ENCODE measurements at regions not wholly inside any gene's neighbourhood (a gene's known extent, or its start where the extent isn't known, plus 50 kb on each side); places are given as distances from the start of the nearest gene placed in this dataset.

GRCh38 chr6:67886840-67887292 lies 748.2 kb upstream of the ADGRB3 start (continued):
- TF ChIP-seq REST (IDR thresholded peaks at IDR 0.05; ENCODE audit: borderline replicate concordance) (no peak), REST (CRISPR knock-in tag; IDR thresholded peaks at IDR 0.05; ENCODE audit: low read depth) (0 out of 2 replicates have a peak, but pooled peaks have one; percentile 34), TARDBP (IDR thresholded peaks at IDR 0.05) (no peak), TBL1XR1 (IDR thresholded peaks at IDR 0.05; ENCODE audit: low read length in 2 of 2) (no peak; a peak in 1 of 4 replicates), ZNF696 (CRISPR knock-in tag; conservative IDR thresholded peaks at IDR 0.05) (no peak), PTRF (tag; IDR thresholded peaks at IDR 0.05) (no peak), ZBED1 (IDR thresholded peaks at IDR 0.05) (peak; percentile 67; the same call in 1 of the 2 replicates), KLF16 (IDR thresholded peaks at IDR 0.05) (no peak), YY1 (IDR thresholded peaks at IDR 0.05; ENCODE audit: borderline replicate concordance in 1 of 3, control insufficient read depth in 1 of 3, extremely low read depth in 1 of 3, insufficient read depth in 3 of 3, insufficient read length in 1 of 3, insufficient replicate concordance in 2 of 3, low read depth in 1 of 3, low read length in 2 of 3) (peak in 1 of 3 experiments; percentile 16), FOXK2 (conservative IDR thresholded peaks at IDR 0.05 in 1 of 2, IDR thresholded peaks at IDR 0.05 in 1 of 2; ENCODE audit: low read depth in 2 of 2) (no peak), CBX8 (IDR thresholded peaks at IDR 0.05; ENCODE audit: borderline replicate concordance, extremely low read depth, low read depth, low read length, poor library complexity, severe bottlenecking) (no peak), ZNF121 (CRISPR knock-in tag; conservative IDR thresholded peaks at IDR 0.05) (no peak), ILF3 (IDR thresholded peaks at IDR 0.05; ENCODE audit: borderline replicate concordance) (no peak), ZNF436 (CRISPR knock-in tag; IDR thresholded peaks at IDR 0.05) (no peak), RBBP5 (IDR thresholded peaks at IDR 0.05; ENCODE audit: borderline replicate concordance, insufficient read depth, low read length, poor library complexity, severe bottlenecking) (peak; percentile 81), SIN3A (IDR thresholded peaks at IDR 0.05; ENCODE audit: borderline replicate concordance in 2 of 2, control insufficient read depth in 1 of 2, low read depth in 2 of 2, low read length in 2 of 2) (peak; percentile 13 to 55; a peak in 1 of 4 replicates), RBM22 (IDR thresholded peaks at IDR 0.05; ENCODE audit: low read depth, low read length, poor library complexity, severe bottlenecking) (peak; percentile 89), SOX6 (IDR thresholded peaks at IDR 0.05) (0 out of 2 replicates have a peak, but pooled peaks have one; percentile 12), PURB (CRISPR knock-in tag; IDR thresholded peaks at IDR 0.05; ENCODE audit: low read depth) (no peak), E2F1 (CRISPR knock-in tag; IDR thresholded peaks at IDR 0.05) (no peak)

Data from K562 (cell line).